H9 (cell line): ENCODE measurements at regions not wholly inside any gene's neighbourhood (a gene's known extent, or its start where the extent isn't known, plus 50 kb on each side); places are given as distances from the start of the nearest gene placed in this dataset.

Experiments
- DNase-seq: peaks from one replicate; pipeline ENCODE4 v3.0.0-alpha.2; 2017
- H2AFZ ChIP-seq: one replicate; pipeline ENCODE4 v1.6.1; 2013; ENCODE audit warnings: mild to moderate bottlenecking, low read length, control low read depth, moderate library complexity
- H2AK5ac ChIP-seq: 2 replicates; pipeline ENCODE4 v1.6.1; 2013; ENCODE audit warnings: low read length, control low read depth, mixed read lengths; ENCODE audit not compliant: insufficient read length
- H2BK120ac ChIP-seq: one replicate; pipeline ENCODE4 v1.6.1; 2013; ENCODE audit warnings: low read depth, mild to moderate bottlenecking, low read length, control low read depth, inconsistent platforms; ENCODE audit not compliant: poor library complexity, severe bottlenecking
- H2BK12ac ChIP-seq: 2 replicates; pipeline ENCODE4 v1.6.1; 2013; ENCODE audit warnings: low read length, control low read depth, mixed read lengths, low read depth; ENCODE audit not compliant: insufficient read length
- H2BK15ac ChIP-seq: 2 replicates; pipeline ENCODE4 v1.6.1; 2013; ENCODE audit warnings: low read depth, low read length, control low read depth
- H2BK20ac ChIP-seq: one replicate; pipeline ENCODE4 v1.6.1; 2013; ENCODE audit warnings: low read depth, mild to moderate bottlenecking, low read length, control low read depth, inconsistent platforms; ENCODE audit not compliant: poor library complexity, severe bottlenecking
- H2BK5ac ChIP-seq: 2 replicates; pipeline ENCODE4 v1.6.1; 2013; ENCODE audit warnings: low read length, control low read depth, mixed read lengths; ENCODE audit not compliant: insufficient read length
- H3K14ac ChIP-seq: 2 replicates; pipeline ENCODE4 v1.6.1; 2013; ENCODE audit warnings: low read length, control low read depth; ENCODE audit not compliant: insufficient read depth
- H3K18ac ChIP-seq: 2 replicates; pipeline ENCODE4 v1.6.1; 2013; ENCODE audit warnings: low read depth, mild to moderate bottlenecking, mixed read lengths, low read length, control low read depth; ENCODE audit not compliant: insufficient read length
- H3K23ac ChIP-seq: 2 replicates; pipeline ENCODE4 v1.6.1; 2013; ENCODE audit warnings: low read length, control low read depth, mixed read lengths, low read depth; ENCODE audit not compliant: insufficient read length
- H3K23me2 ChIP-seq: 2 replicates; pipeline ENCODE4 v1.6.1; 2013; ENCODE audit warnings: low read depth, mild to moderate bottlenecking, mixed read lengths, low read length, control low read depth; ENCODE audit not compliant: insufficient read length, poor library complexity, severe bottlenecking
- H3K27ac ChIP-seq: 2 replicates; pipeline ENCODE4 v1.5.1; 2013; ENCODE audit warnings: low read length, control low read depth, mixed read lengths, low read depth; ENCODE audit not compliant: insufficient read length
- H3K27me3 ChIP-seq: 2 replicates; pipeline ENCODE4 v1.6.1; 2013; ENCODE audit warnings: low read length, control low read depth, inconsistent platforms; ENCODE audit not compliant: insufficient read depth
- H3K4ac ChIP-seq: 2 replicates; pipeline ENCODE4 v1.6.1; 2013; ENCODE audit warnings: low read depth, mild to moderate bottlenecking, control low read depth, inconsistent platforms, low read length, moderate library complexity
- H3K4me1 ChIP-seq: 2 replicates; pipeline ENCODE4 v1.6.1; 2013; ENCODE audit warnings: low read length, control low read depth, inconsistent platforms; ENCODE audit not compliant: insufficient read depth
- H3K4me2 ChIP-seq: 2 replicates; pipeline ENCODE4 v1.6.1; 2013; ENCODE audit warnings: low read length, control low read depth, mixed read lengths; ENCODE audit not compliant: insufficient read length, insufficient read depth
- H3K56ac ChIP-seq: 2 replicates; pipeline ENCODE4 v1.6.1; 2013; ENCODE audit warnings: low read depth, mild to moderate bottlenecking, mixed read lengths, low read length, control low read depth; ENCODE audit not compliant: insufficient read length
- H3K79me1 ChIP-seq: 2 replicates; pipeline ENCODE4 v1.6.1; 2013; ENCODE audit warnings: low read depth, mild to moderate bottlenecking, moderate library complexity, low read length, control low read depth, inconsistent platforms; ENCODE audit not compliant: insufficient read depth, poor library complexity, severe bottlenecking
- H3K79me2 ChIP-seq: 2 replicates; pipeline ENCODE4 v1.6.1; 2013; ENCODE audit warnings: low read length, control low read depth, inconsistent platforms; ENCODE audit not compliant: insufficient read depth
- H3K9ac ChIP-seq: 2 replicates; pipeline ENCODE4 v1.6.1; 2013; ENCODE audit warnings: low read length, control low read depth, mixed read lengths; ENCODE audit not compliant: insufficient read length; ENCODE audit errors: extremely low read depth
- H3K9me3 ChIP-seq: one replicate; pipeline ENCODE4 v1.6.1; 2013; ENCODE audit warnings: low read depth, low read length, inconsistent platforms; ENCODE audit not compliant: control insufficient read depth
- H3T11ph ChIP-seq: one replicate; pipeline ENCODE4 v1.6.1; 2013; ENCODE audit warnings: mild to moderate bottlenecking, low read length, control low read depth, inconsistent platforms
- H4K20me1 ChIP-seq: one replicate; pipeline ENCODE4 v1.6.1; 2013; ENCODE audit not compliant: control insufficient read depth, insufficient read length, insufficient read depth
- H4K5ac ChIP-seq: 2 replicates; pipeline ENCODE4 v1.6.1; 2013; ENCODE audit warnings: low read depth, mild to moderate bottlenecking, mixed read lengths, low read length, control low read depth; ENCODE audit not compliant: insufficient read length
- H4K8ac ChIP-seq: replicated peaks from 2 replicates; pipeline ENCODE4 v1.6.1; 2013; ENCODE audit warnings: low read length, control low read depth, mixed read lengths, low read depth; ENCODE audit not compliant: insufficient read length
- H4K91ac ChIP-seq: 2 replicates; pipeline ENCODE4 v1.6.1; 2013; ENCODE audit warnings: low read depth, mild to moderate bottlenecking, moderate library complexity, mixed read lengths, low read length, control low read depth; ENCODE audit not compliant: insufficient read length
- H3K27ac Mint-ChIP-seq, 3 experiments: 2 replicates in 2 of 3; 3 replicates in 1 of 3; pipeline ENCODE4 v1.8.0; 2020 to 2021; ENCODE audit warnings: mixed read lengths in 3 of 3, mild to moderate bottlenecking in 1 of 3, moderate library complexity in 1 of 3
- H3K27me3 Mint-ChIP-seq: 2 replicates; pipeline ENCODE4 v1.8.0; 2021; ENCODE audit warnings: low read depth, mild to moderate bottlenecking, moderate library complexity, mixed read lengths
- H3K36me3 Mint-ChIP-seq, 3 experiments: 2 replicates in 2 of 3; 3 replicates in 1 of 3; pipeline ENCODE4 v1.8.0; 2020 to 2021; ENCODE audit warnings: low read depth in 3 of 3, mixed read lengths in 3 of 3; ENCODE audit not compliant: insufficient read depth in 1 of 3
- H3K4me1 Mint-ChIP-seq, 2 experiments: 2 replicates each; pipeline ENCODE4 v1.8.0; 2020; ENCODE audit warnings: mixed read lengths in 2 of 2
- H3K4me3 Mint-ChIP-seq, 2 experiments: 2 replicates in 1 of 2; 3 replicates in 1 of 2; pipeline ENCODE4 v1.8.0; 2020 to 2021; ENCODE audit warnings: mild to moderate bottlenecking in 2 of 2, mixed read lengths in 2 of 2, moderate library complexity in 1 of 2
- H3K9me3 Mint-ChIP-seq, 2 experiments: 2 replicates in 1 of 2; 3 replicates in 1 of 2; pipeline ENCODE4 v1.8.0; 2020; ENCODE audit warnings: mild to moderate bottlenecking in 2 of 2, mixed read lengths in 2 of 2, moderate library complexity in 1 of 2
- CTCF ChIP-seq: fragments of 200-600 bp; sonication (generic); conservative IDR thresholded peaks from 3 replicates; pipeline ENCODE4 v1.8.0; 2021; ENCODE audit warnings: antibody characterized with exemption, mild to moderate bottlenecking
- WGBS: extraction: QIAGEN DNeasy Blood & Tissue Kit; methylation state at CpG from one replicate; pipeline ENCODE4 v1.1.7; 2013; ENCODE audit warnings: missing lambda C conversion rate, low lambda C conversion rate, mixed read lengths; ENCODE audit not compliant: insufficient read length; ENCODE audit errors: extremely low coverage; 5-methylcytosine and 5-hydroxymethylcytosine counted together

- H3K79me2 ChIP-seq = no peaks in the 10 kb centered on the region
- no peak overlapping the region for H2BK5ac ChIP-seq
- H4K5ac ChIP-seq = no peak overlapping the region
- Mint-ChIP-seq H3K4me1 (peaks cover 23 to 25% of the 10 kb centered on the region in 2 experiments), H3K4me3 (no peak overlapping the region), H3K27ac (no peak overlapping the region), H3K27me3 (peaks cover 2% of the 10 kb centered on the region; the same call in 1 of the 2 replicates), H3K36me3 (no peaks in the 10 kb centered on the region), H3K9me3 (no peaks in the 10 kb centered on the region)
- no peaks in the 10 kb centered on the region for H4K20me1 ChIP-seq
- no peaks in the 10 kb centered on the region for H3K23me2 ChIP-seq
- no peak overlapping the region for H2AK5ac ChIP-seq
- no peak overlapping the region for H3T11ph ChIP-seq
- WGBS = no CpG with 5 or more reads among the region's 3 CpGs
- H3K4me2 ChIP-seq = no peak overlapping the region
- H4K91ac ChIP-seq = no peak overlapping the region
- no peak overlapping the region for H3K27ac ChIP-seq
- H2BK15ac ChIP-seq = no peak overlapping the region
- H3K23ac ChIP-seq = no peak overlapping the region
- peaks cover 6% of the 10 kb centered on the region; the same call in 1 of the 2 replicates for H3K4me1 ChIP-seq
- H3K27me3 ChIP-seq = no peaks in the 10 kb centered on the region
- H3K18ac ChIP-seq = no peak overlapping the region
- H4K8ac ChIP-seq = no peak overlapping the region
- H3K79me1 ChIP-seq = no peaks in the 10 kb centered on the region
- H3K14ac ChIP-seq = no peak overlapping the region
- no peak overlapping the region for H2BK20ac ChIP-seq
- no peak overlapping the region for H2BK12ac ChIP-seq
- H3K9me3 ChIP-seq = no peaks in the 10 kb centered on the region
- DNase-seq = no peak
- no peak overlapping the region for H2BK120ac ChIP-seq
- no peak overlapping the region for H3K9ac ChIP-seq
- no peak overlapping the region for H2AFZ ChIP-seq
- H3K56ac ChIP-seq = no peak overlapping the region
- no peak overlapping the region for H3K4ac ChIP-seq
- TF ChIP-seq CTCF = no peak
Observed at GRCh38 chr6:40732878-40733277, 145.7 kb upstream of the LRFN2 start.
